Uterus (tissue), 2 donors: ENCODE measurements at regions not wholly inside any gene's neighbourhood (a gene's known extent, or its start where the extent isn't known, plus 50 kb on each side); places are given as distances from the start of the nearest gene placed in this dataset.

Experiments used
- CTCF ChIP-seq, 4 experiments: fragments of 200-600 bp in 2 of 4; fragments of 450-650 bp in 2 of 4; sonication (generic) in 2 of 4; IDR thresholded peaks; one replicate each; pipeline ENCODE4 v1.5.1; 2016 to 2019; ENCODE audit warnings: antibody characterized with exemption in 4 of 4, mild to moderate bottlenecking in 2 of 4, moderate library complexity in 1 of 4
- POLR2A ChIP-seq, 2 donors: fragments of 450-650 bp; IDR thresholded peaks; one replicate each; pipeline ENCODE4 v1.6.1; 2016; ENCODE audit warnings: antibody characterized with exemption in 2 of 2, mild to moderate bottlenecking in 1 of 2, moderate library complexity in 1 of 2

GRCh38 chr17:33560165-33560564 is 267.1 kb upstream of the ASIC2 start:
- TF ChIP-seq CTCF (IDR thresholded peaks at IDR 0.05) (no peak), POLR2A (IDR thresholded peaks at IDR 0.05) (no peak)
